ENCODE measurements at regions not wholly inside any gene's neighbourhood (a gene's known extent, or its start where the extent isn't known, plus 50 kb on each side); places are given as distances from the start of the nearest gene placed in this dataset.

DNA sequence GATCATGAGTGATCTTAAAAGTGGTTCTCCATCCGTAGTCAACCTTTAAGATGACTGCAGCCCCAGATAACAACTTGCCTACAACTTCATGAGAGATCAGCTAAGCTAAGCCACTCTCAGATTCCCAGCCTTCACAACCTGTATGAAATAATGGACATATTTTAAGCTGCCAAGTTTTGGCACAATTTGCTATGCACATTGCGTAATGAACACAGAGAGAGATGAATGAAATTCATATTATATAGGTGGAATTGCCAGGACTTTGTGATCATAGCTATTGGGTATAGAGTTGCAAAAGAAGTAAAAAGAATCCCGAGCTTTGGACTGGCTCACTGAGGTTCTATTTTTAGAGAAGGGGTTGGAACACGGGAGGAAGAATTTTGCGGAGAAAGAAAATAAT is 59.1 kb upstream of the EGLN3 start:
- peaks cover 5 to 39% of the 10 kb centered on the region in 2 experiments; a peak in 4 of 5 replicates for H3K27me3 ChIP-seq (ENCODE audit: control insufficient read depth in 1 of 2, insufficient read depth in 2 of 2, low read length in 2 of 2)
- intact Hi-C loops (cut with micrococcal nuclease; ENCODE audit: unreplicated experiment) (no loop called here), in situ Hi-C loops (cut with HindIII; ENCODE audit: extremely low pct_ligation_motif_present, low pct_unique_long_range_greater_than_20kb) (no loop called here)
- CTCF ChIA-PET (ENCODE audit: low intra/inter-chr PET ratio, low total read pairs) = no interaction called here
- no peaks in the 10 kb centered on the region for H4K20me1 ChIP-seq (ENCODE audit: insufficient read depth, low read length)
- H3K4me3 ChIP-seq (replicated peaks in 1 of 3; ENCODE audit: insufficient read depth in 1 of 3, low read depth in 2 of 3, low read length in 3 of 3) = no peak overlapping the region
- peaks cover 24% of the 10 kb centered on the region; the same call in 1 of the 2 replicates for H3K4me1 ChIP-seq (ENCODE audit: insufficient read depth, low read length)
- no peak for DNase-seq (ENCODE audit: low spot score)
- H3K4me2 ChIP-seq (ENCODE audit: low read depth, low read length) = no peak overlapping the region
- POLR2A ChIA-PET = no interaction called here
- H3K79me2 ChIP-seq (ENCODE audit: insufficient read depth, low read length) = no peaks in the 10 kb centered on the region
- H3K9ac ChIP-seq (ENCODE audit: insufficient read depth, low read depth, low read length) = no peak overlapping the region
- TF ChIP-seq CEBPB (IDR thresholded peaks at IDR 0.05; ENCODE audit: borderline replicate concordance, low read depth, low read length) (peak; percentile 88), HOXA7 (CRISPR knock-in tag; IDR thresholded peaks at IDR 0.05) (no peak)
- no TSS peak for BruUV-seq (replicated peaks)
- ATAC-seq = no peak
- no peak for FAIRE-seq
- no peak overlapping the region for H2AFZ ChIP-seq (ENCODE audit: low read length)
- no peak overlapping the region for H3K27ac ChIP-seq (ENCODE audit: extremely low read length, insufficient read depth, low read length)
- no peaks in the 10 kb centered on the region for H3K36me3 ChIP-seq (replicated peaks in 1 of 2; ENCODE audit: control insufficient read depth in 1 of 2, insufficient read depth in 2 of 2, low read length in 2 of 2)
- no peaks in the 10 kb centered on the region for H3K9me3 ChIP-seq (ENCODE audit: low read length)
- WGBS (ENCODE audit: low lambda C conversion rate) = 60% methylated on average over 5 of the region's 5 CpGs

DNA sequence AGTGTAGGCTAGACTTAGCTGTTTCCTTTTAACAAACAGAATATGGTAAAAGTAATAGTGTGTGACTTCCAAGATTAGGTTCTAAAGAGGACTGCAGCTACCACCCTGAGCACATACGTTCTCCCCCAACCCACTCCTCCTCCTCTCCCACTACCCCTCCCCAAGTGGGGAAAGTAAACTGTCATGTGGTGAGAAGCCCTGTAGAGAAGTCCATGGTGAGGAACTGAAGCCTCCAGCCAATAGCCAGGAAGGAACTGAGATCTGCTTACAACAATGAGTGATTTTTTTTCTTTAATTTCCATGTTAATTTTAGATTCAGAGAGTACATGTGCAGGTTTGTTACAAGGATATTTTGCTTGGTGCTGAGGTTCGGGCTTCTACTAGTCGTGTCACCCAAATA is 57.0 kb upstream of the EGLN3 start:
- Histone ChIP-seq H3K4me1 (ENCODE audit: insufficient read depth, low read length) (peaks cover 15% of the 10 kb centered on the region; the same call in 1 of the 2 replicates), H3K4me2 (ENCODE audit: low read depth, low read length) (no peak overlapping the region), H2AFZ (ENCODE audit: low read length) (no peak overlapping the region), H3K4me3 (replicated peaks in 1 of 3; ENCODE audit: insufficient read depth in 1 of 3, low read depth in 2 of 3, low read length in 3 of 3) (no peak overlapping the region), H3K79me2 (ENCODE audit: insufficient read depth, low read length) (no peaks in the 10 kb centered on the region), H3K9ac (ENCODE audit: insufficient read depth, low read depth, low read length) (no peak overlapping the region), H3K27ac (ENCODE audit: extremely low read length, insufficient read depth, low read length) (no peak overlapping the region), H3K9me3 (ENCODE audit: low read length) (no peaks in the 10 kb centered on the region), H3K36me3 (replicated peaks in 1 of 2; ENCODE audit: control insufficient read depth in 1 of 2, insufficient read depth in 2 of 2, low read length in 2 of 2) (no peaks in the 10 kb centered on the region), H4K20me1 (ENCODE audit: insufficient read depth, low read length) (no peaks in the 10 kb centered on the region), H3K27me3 (ENCODE audit: control insufficient read depth in 1 of 2, insufficient read depth in 2 of 2, low read length in 2 of 2) (peaks cover 5 to 43% of the 10 kb centered on the region in 2 experiments; a peak in 4 of 5 replicates)
- ATAC-seq (no peak), FAIRE-seq (no peak), DNase-seq (ENCODE audit: low spot score) (no peak)
- TF ChIP-seq HNRNPK (IDR thresholded peaks at IDR 0.05; ENCODE audit: low read depth, low read length, poor library complexity, severe bottlenecking) (peak; percentile 43), SP4 (CRISPR knock-in tag; IDR thresholded peaks at IDR 0.05) (no peak), PCBP2 (optimal IDR thresholded peaks at IDR 0.05; ENCODE audit: low read depth, low read length, poor library complexity, severe bottlenecking) (peak; percentile 80), ZNF337 (CRISPR knock-in tag; IDR thresholded peaks at IDR 0.05; ENCODE audit: borderline replicate concordance, low read depth) (no peak)
- intact Hi-C loops (cut with micrococcal nuclease; ENCODE audit: unreplicated experiment) (no loop called here), in situ Hi-C loops (cut with HindIII; ENCODE audit: extremely low pct_ligation_motif_present, low pct_unique_long_range_greater_than_20kb) (no loop called here)
- ChIA-PET CTCF (ENCODE audit: low intra/inter-chr PET ratio, low total read pairs) (no interaction called here), POLR2A (no interaction called here)
- WGBS (ENCODE audit: low lambda C conversion rate) = 32% methylated on average over 3 of the region's 3 CpGs
- no TSS peak for BruUV-seq (replicated peaks)

Data from HepG2 (cell line).